ENCODE measurements at regions not wholly inside any gene's neighbourhood (a gene's known extent, or its start where the extent isn't known, plus 50 kb on each side); places are given as distances from the start of the nearest gene placed in this dataset.

DNA sequence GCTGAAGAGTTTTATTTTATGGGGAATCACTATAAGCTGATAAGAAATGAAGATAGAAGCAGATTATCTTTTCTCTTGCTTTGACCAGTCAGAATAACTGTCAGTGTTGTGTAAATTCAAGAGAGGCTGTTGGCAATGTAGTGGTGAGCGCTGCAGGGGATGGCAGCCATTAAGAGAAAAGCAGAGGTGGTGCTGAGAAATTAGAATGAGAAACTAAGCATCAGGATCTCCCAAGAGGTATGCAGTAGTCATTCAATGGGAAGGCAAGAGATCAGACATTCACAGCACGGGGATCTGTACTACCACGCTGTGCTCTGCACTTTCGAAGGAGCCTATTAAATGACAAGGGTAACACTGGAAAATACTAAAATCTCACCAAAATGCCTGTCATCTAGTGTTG lies 768.5 kb upstream of the ACO1 start (continued):
- TF ChIP-seq, protein P1, sequence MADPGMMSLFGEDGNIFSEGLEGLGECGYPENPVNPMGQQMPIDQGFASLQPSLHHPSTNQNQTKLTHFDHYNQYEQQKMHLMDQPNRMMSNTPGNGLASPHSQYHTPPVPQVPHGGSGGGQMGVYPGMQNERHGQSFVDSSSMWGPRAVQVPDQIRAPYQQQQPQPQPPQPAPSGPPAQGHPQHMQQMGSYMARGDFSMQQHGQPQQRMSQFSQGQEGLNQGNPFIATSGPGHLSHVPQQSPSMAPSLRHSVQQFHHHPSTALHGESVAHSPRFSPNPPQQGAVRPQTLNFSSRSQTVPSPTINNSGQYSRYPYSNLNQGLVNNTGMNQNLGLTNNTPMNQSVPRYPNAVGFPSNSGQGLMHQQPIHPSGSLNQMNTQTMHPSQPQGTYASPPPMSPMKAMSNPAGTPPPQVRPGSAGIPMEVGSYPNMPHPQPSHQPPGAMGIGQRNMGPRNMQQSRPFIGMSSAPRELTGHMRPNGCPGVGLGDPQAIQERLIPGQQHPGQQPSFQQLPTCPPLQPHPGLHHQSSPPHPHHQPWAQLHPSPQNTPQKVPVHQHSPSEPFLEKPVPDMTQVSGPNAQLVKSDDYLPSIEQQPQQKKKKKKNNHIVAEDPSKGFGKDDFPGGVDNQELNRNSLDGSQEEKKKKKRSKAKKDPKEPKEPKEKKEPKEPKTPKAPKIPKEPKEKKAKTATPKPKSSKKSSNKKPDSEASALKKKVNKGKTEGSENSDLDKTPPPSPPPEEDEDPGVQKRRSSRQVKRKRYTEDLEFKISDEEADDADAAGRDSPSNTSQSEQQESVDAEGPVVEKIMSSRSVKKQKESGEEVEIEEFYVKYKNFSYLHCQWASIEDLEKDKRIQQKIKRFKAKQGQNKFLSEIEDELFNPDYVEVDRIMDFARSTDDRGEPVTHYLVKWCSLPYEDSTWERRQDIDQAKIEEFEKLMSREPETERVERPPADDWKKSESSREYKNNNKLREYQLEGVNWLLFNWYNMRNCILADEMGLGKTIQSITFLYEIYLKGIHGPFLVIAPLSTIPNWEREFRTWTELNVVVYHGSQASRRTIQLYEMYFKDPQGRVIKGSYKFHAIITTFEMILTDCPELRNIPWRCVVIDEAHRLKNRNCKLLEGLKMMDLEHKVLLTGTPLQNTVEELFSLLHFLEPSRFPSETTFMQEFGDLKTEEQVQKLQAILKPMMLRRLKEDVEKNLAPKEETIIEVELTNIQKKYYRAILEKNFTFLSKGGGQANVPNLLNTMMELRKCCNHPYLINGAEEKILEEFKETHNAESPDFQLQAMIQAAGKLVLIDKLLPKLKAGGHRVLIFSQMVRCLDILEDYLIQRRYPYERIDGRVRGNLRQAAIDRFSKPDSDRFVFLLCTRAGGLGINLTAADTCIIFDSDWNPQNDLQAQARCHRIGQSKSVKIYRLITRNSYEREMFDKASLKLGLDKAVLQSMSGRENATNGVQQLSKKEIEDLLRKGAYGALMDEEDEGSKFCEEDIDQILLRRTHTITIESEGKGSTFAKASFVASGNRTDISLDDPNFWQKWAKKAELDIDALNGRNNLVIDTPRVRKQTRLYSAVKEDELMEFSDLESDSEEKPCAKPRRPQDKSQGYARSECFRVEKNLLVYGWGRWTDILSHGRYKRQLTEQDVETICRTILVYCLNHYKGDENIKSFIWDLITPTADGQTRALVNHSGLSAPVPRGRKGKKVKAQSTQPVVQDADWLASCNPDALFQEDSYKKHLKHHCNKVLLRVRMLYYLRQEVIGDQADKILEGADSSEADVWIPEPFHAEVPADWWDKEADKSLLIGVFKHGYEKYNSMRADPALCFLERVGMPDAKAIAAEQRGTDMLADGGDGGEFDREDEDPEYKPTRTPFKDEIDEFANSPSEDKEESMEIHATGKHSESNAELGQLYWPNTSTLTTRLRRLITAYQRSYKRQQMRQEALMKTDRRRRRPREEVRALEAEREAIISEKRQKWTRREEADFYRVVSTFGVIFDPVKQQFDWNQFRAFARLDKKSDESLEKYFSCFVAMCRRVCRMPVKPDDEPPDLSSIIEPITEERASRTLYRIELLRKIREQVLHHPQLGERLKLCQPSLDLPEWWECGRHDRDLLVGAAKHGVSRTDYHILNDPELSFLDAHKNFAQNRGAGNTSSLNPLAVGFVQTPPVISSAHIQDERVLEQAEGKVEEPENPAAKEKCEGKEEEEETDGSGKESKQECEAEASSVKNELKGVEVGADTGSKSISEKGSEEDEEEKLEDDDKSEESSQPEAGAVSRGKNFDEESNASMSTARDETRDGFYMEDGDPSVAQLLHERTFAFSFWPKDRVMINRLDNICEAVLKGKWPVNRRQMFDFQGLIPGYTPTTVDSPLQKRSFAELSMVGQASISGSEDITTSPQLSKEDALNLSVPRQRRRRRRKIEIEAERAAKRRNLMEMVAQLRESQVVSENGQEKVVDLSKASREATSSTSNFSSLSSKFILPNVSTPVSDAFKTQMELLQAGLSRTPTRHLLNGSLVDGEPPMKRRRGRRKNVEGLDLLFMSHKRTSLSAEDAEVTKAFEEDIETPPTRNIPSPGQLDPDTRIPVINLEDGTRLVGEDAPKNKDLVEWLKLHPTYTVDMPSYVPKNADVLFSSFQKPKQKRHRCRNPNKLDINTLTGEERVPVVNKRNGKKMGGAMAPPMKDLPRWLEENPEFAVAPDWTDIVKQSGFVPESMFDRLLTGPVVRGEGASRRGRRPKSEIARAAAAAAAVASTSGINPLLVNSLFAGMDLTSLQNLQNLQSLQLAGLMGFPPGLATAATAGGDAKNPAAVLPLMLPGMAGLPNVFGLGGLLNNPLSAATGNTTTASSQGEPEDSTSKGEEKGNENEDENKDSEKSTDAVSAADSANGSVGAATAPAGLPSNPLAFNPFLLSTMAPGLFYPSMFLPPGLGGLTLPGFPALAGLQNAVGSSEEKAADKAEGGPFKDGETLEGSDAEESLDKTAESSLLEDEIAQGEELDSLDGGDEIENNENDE (IDR thresholded peaks at IDR 0.05; ENCODE audit: low read depth, low read length) = no peak
- no peak for TF ChIP-seq NFE2 (IDR thresholded peaks at IDR 0.05; ENCODE audit: low read depth)
- no peak for TF ChIP-seq TARDBP (IDR thresholded peaks at IDR 0.05)
- no peak for TF ChIP-seq KAT8 (IDR thresholded peaks at IDR 0.05; ENCODE audit: low read depth)
- no peak for TF ChIP-seq ARID1B (IDR thresholded peaks at IDR 0.05)
- TF ChIP-seq, protein P2, sequence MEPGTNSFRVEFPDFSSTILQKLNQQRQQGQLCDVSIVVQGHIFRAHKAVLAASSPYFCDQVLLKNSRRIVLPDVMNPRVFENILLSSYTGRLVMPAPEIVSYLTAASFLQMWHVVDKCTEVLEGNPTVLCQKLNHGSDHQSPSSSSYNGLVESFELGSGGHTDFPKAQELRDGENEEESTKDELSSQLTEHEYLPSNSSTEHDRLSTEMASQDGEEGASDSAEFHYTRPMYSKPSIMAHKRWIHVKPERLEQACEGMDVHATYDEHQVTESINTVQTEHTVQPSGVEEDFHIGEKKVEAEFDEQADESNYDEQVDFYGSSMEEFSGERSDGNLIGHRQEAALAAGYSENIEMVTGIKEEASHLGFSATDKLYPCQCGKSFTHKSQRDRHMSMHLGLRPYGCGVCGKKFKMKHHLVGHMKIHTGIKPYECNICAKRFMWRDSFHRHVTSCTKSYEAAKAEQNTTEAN (CRISPR knock-in tag; IDR thresholded peaks at IDR 0.05) = no peak
- no peak for TF ChIP-seq STAT5A (IDR thresholded peaks at IDR 0.05; ENCODE audit: borderline replicate concordance, low read length)
- no peak for TF ChIP-seq KDM2B (CRISPR knock-in tag; IDR thresholded peaks at IDR 0.05)
- no peak for TF ChIP-seq ZNF668 (CRISPR knock-in tag; IDR thresholded peaks at IDR 0.05)
- TF ChIP-seq CSDE1 (IDR thresholded peaks at IDR 0.05) = no peak
- TF ChIP-seq NONO (IDR thresholded peaks at IDR 0.05; ENCODE audit: low read depth in 2 of 2, low read length in 1 of 2) = no peak
- no peak for TF ChIP-seq PHF8 (IDR thresholded peaks at IDR 0.05; ENCODE audit: borderline replicate concordance, low read length)
- no peak for TF ChIP-seq NR3C1 (CRISPR knock-in tag; IDR thresholded peaks at IDR 0.05)
- TF ChIP-seq, protein P3, sequence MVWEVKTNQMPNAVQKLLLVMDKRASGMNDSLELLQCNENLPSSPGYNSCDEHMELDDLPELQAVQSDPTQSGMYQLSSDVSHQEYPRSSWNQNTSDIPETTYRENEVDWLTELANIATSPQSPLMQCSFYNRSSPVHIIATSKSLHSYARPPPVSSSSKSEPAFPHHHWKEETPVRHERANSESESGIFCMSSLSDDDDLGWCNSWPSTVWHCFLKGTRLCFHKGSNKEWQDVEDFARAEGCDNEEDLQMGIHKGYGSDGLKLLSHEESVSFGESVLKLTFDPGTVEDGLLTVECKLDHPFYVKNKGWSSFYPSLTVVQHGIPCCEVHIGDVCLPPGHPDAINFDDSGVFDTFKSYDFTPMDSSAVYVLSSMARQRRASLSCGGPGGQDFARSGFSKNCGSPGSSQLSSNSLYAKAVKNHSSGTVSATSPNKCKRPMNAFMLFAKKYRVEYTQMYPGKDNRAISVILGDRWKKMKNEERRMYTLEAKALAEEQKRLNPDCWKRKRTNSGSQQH (CRISPR knock-in tag; IDR thresholded peaks at IDR 0.05) = no peak

All from K562 (cell line).